ENCODE measurements at regions not wholly inside any gene's neighbourhood (a gene's known extent, or its start where the extent isn't known, plus 50 kb on each side); places are given as distances from the start of the nearest gene placed in this dataset.

GRCh38 chr10:131751827-131752775 lies 148.7 kb upstream of the PPP2R2D start:
- TF ChIP-seq CTCF (IDR thresholded peaks at IDR 0.05), result no peak
- Mint-ChIP-seq H3K4me3 (no peak overlapping the region), H3K4me1 (ENCODE audit: low read depth) (no peaks in the 10 kb centered on the region), H3K36me3 (ENCODE audit: low read depth) (no peaks in the 10 kb centered on the region), H3K27me3 (ENCODE audit: insufficient read depth) (no peaks in the 10 kb centered on the region; the same call in 1 of the 2 replicates), H3K27ac (no peak overlapping the region), H3K9me3 (peaks cover 26% of the 10 kb centered on the region)
- DNase-seq, result no peak

GRCh38 chr10:131753336-131753735 lies 147.5 kb upstream of the PPP2R2D start:
- TF ChIP-seq CTCF (IDR thresholded peaks at IDR 0.05), result no peak
- no peak for DNase-seq
- H3K27me3 Mint-ChIP-seq (ENCODE audit: insufficient read depth), result no peaks in the 10 kb centered on the region
- no peak overlapping the region for H3K4me3 Mint-ChIP-seq
- no peaks in the 10 kb centered on the region for H3K4me1 Mint-ChIP-seq (ENCODE audit: low read depth)
- peaks cover 33% of the 10 kb centered on the region for H3K9me3 Mint-ChIP-seq
- no peak overlapping the region for H3K27ac Mint-ChIP-seq
- H3K36me3 Mint-ChIP-seq (ENCODE audit: low read depth), result no peaks in the 10 kb centered on the region

- Mint-ChIP-seq H3K4me1 (ENCODE audit: low read depth) (no peaks in the 10 kb centered on the region), H3K4me3 (no peak overlapping the region), H3K27ac (no peak overlapping the region), H3K9me3 (peaks cover 28% of the 10 kb centered on the region), H3K36me3 (ENCODE audit: low read depth) (no peaks in the 10 kb centered on the region), H3K27me3 (ENCODE audit: insufficient read depth) (no peaks in the 10 kb centered on the region)
- DNase-seq, result no peak
- no peak for TF ChIP-seq CTCF (IDR thresholded peaks at IDR 0.05)
Measured at GRCh38 chr10:131755200-131755599, 145.6 kb upstream of the PPP2R2D start.

GRCh38 chr10:131757285-131758058 lies 143.3 kb upstream of the PPP2R2D start:
- H3K27me3 Mint-ChIP-seq (ENCODE audit: insufficient read depth), result no peaks in the 10 kb centered on the region; the same call in 1 of the 2 replicates
- no peaks in the 10 kb centered on the region; the same call in 1 of the 2 replicates for H3K36me3 Mint-ChIP-seq (ENCODE audit: low read depth)
- no peak overlapping the region for H3K4me3 Mint-ChIP-seq
- DNase-seq, result no peak
- H3K4me1 Mint-ChIP-seq (ENCODE audit: low read depth), result no peaks in the 10 kb centered on the region
- no peak for TF ChIP-seq CTCF (IDR thresholded peaks at IDR 0.05)
- peaks cover 35% of the 10 kb centered on the region for H3K9me3 Mint-ChIP-seq
- H3K27ac Mint-ChIP-seq, result no peak overlapping the region

GRCh38 chr10:131758062-131758938 lies 142.5 kb upstream of the PPP2R2D start:
- Mint-ChIP-seq H3K4me3 (no peak overlapping the region), H3K27me3 (ENCODE audit: insufficient read depth) (no peaks in the 10 kb centered on the region; the same call in 1 of the 2 replicates), H3K36me3 (ENCODE audit: low read depth) (no peaks in the 10 kb centered on the region; the same call in 1 of the 2 replicates), H3K27ac (no peak overlapping the region), H3K9me3 (peaks cover 30% of the 10 kb centered on the region), H3K4me1 (ENCODE audit: low read depth) (no peaks in the 10 kb centered on the region)
- TF ChIP-seq CTCF (IDR thresholded peaks at IDR 0.05), result no peak
- no peak for DNase-seq
